IMR-90 (cell line): ENCODE measurements at regions not wholly inside any gene's neighbourhood (a gene's known extent, or its start where the extent isn't known, plus 50 kb on each side); places are given as distances from the start of the nearest gene placed in this dataset.

Experiments used
- ATAC-seq: fragments of 200-7000 bp; cut with Tn5 transposase; 2 replicates; pipeline ENCODE4 v1.9.1; 2020; ENCODE audit warnings: low read depth, mild to moderate bottlenecking, moderate library complexity
- BruUV-seq: library from RNA; stranded (reverse); fragments of 400-500 nt; replicated peaks from 2 replicates; lab custom pipeline; 2021; lab: Mats Ljungman, UMichigan
- CTCF ChIA-PET: fragments of 300-600 bp; formaldehyde crosslinking; extraction: SDS; loops from one replicate; lab custom pipeline; 2021; ENCODE audit warnings: antibody characterized with exemption; lab: Yijun Ruan, JAX
- POLR2A ChIA-PET: fragments of 300-600 bp; sonication (Branson Sonifier 250); formaldehyde crosslinking; loops from one replicate; lab custom pipeline; 2022; ENCODE audit warnings: antibody characterized with exemption; ENCODE audit not compliant: unreplicated experiment; lab: Charles Lee
- DNase-seq: peaks from one replicate; pipeline ENCODE4 v3.0.0; 2013
- H2AFZ ChIP-seq: replicated peaks from 2 replicates; pipeline ENCODE3; 2013; ENCODE audit warnings: low read length, mild to moderate bottlenecking; ENCODE audit not compliant: poor library complexity
- H2AK5ac ChIP-seq: 2 replicates; pipeline ENCODE4 v1.6.1; 2013; ENCODE audit warnings: low read depth, low read length, inconsistent platforms
- H2AK9ac ChIP-seq: replicated peaks from 2 replicates; pipeline ENCODE3; 2013; ENCODE audit warnings: mild to moderate bottlenecking, low read depth, low read length, moderate library complexity; ENCODE audit not compliant: poor library complexity
- H2BK120ac ChIP-seq: 2 replicates; pipeline ENCODE4 v1.6.1; 2013; ENCODE audit warnings: low read depth, low read length, inconsistent platforms
- H2BK15ac ChIP-seq: 3 replicates; pipeline ENCODE4 v1.6.1; 2013; ENCODE audit warnings: low read depth, low read length, inconsistent platforms
- H2BK20ac ChIP-seq: 2 replicates; pipeline ENCODE4 v1.6.1; 2013; ENCODE audit warnings: low read depth, mild to moderate bottlenecking, inconsistent platforms, low read length, moderate library complexity
- H2BK5ac ChIP-seq: 2 replicates; pipeline ENCODE4 v1.6.1; 2013; ENCODE audit warnings: mild to moderate bottlenecking, low read depth, low read length, inconsistent platforms; ENCODE audit not compliant: poor library complexity, severe bottlenecking
- H3K14ac ChIP-seq: replicated peaks from 2 replicates; pipeline ENCODE4 v1.6.1; 2013; ENCODE audit warnings: low read depth, low read length, inconsistent platforms
- H3K18ac ChIP-seq: 2 replicates; pipeline ENCODE4 v1.6.1; 2013; ENCODE audit warnings: low read depth, low read length, control low read depth
- H3K23ac ChIP-seq: 2 replicates; pipeline ENCODE4 v1.6.1; 2013; ENCODE audit warnings: low read depth, low read length, inconsistent platforms
- H3K27ac ChIP-seq: 2 replicates; pipeline ENCODE4 v1.5.1; 2013; ENCODE audit warnings: mild to moderate bottlenecking, control low read depth, low read length; ENCODE audit not compliant: insufficient read depth
- H3K27me3 ChIP-seq: 2 replicates; pipeline ENCODE4 v1.6.1; 2013; ENCODE audit warnings: low read length; ENCODE audit not compliant: control insufficient read depth, insufficient read depth
- H3K36me3 ChIP-seq: 2 replicates; pipeline ENCODE4 v1.6.1; 2013; ENCODE audit warnings: low read length, mixed read lengths; ENCODE audit not compliant: control insufficient read depth, insufficient read depth
- H3K4ac ChIP-seq: 2 replicates; pipeline ENCODE4 v1.6.1; 2013; ENCODE audit warnings: low read depth, low read length, inconsistent platforms
- H3K4me1 ChIP-seq: 2 replicates; pipeline ENCODE4 v1.6.1; 2013; ENCODE audit warnings: low read length, mixed read lengths; ENCODE audit not compliant: control insufficient read depth, insufficient read depth
- H3K4me2 ChIP-seq: 2 replicates; pipeline ENCODE4 v1.6.1; 2013; ENCODE audit warnings: low read depth, mild to moderate bottlenecking, control low read depth, low read length, moderate library complexity
- H3K4me3 ChIP-seq: 2 replicates; pipeline ENCODE4 v1.5.1; 2013; ENCODE audit warnings: low read depth, mild to moderate bottlenecking, control low read depth, low read length, moderate library complexity; ENCODE audit not compliant: insufficient read depth
- H3K56ac ChIP-seq: 2 replicates; pipeline ENCODE4 v1.6.1; 2013; ENCODE audit warnings: low read length, inconsistent platforms; ENCODE audit not compliant: insufficient read depth; ENCODE audit errors: extremely low read depth
- H3K79me1 ChIP-seq, 2 experiments: 2 replicates each; pipeline ENCODE4 v1.6.1; 2013; ENCODE audit warnings: low read length in 2 of 2, inconsistent platforms in 1 of 2, low read depth in 1 of 2
- H3K9ac ChIP-seq: 2 replicates; pipeline ENCODE4 v1.6.1; 2013; ENCODE audit warnings: low read depth, low read length, control low read depth
- H3K9me1 ChIP-seq: 2 replicates; pipeline ENCODE4 v1.6.1; 2013; ENCODE audit warnings: low read length, inconsistent platforms; ENCODE audit not compliant: insufficient read depth
- H3K9me3 ChIP-seq: 2 replicates; pipeline ENCODE4 v1.6.1; 2013; ENCODE audit warnings: low read length; ENCODE audit not compliant: control insufficient read depth, insufficient read depth
- H4K20me1 ChIP-seq: 2 replicates; pipeline ENCODE4 v1.6.1; 2013; ENCODE audit warnings: low read length, inconsistent platforms; ENCODE audit not compliant: insufficient read depth
- H4K5ac ChIP-seq: 2 replicates; pipeline ENCODE4 v1.6.1; 2013; ENCODE audit warnings: mild to moderate bottlenecking, low read depth, low read length, control low read depth
- H4K8ac ChIP-seq, 2 experiments: 2 replicates each; pipeline ENCODE4 v1.6.1; 2013; ENCODE audit warnings: low read depth in 2 of 2, low read length in 2 of 2, control low read depth in 1 of 2, inconsistent platforms in 1 of 2
- H4K91ac ChIP-seq: 2 replicates; pipeline ENCODE4 v1.6.1; 2013; ENCODE audit warnings: low read depth, low read length, inconsistent platforms; ENCODE audit not compliant: insufficient read depth
- BHLHE40 ChIP-seq: fragments of 150-350 bp; IDR thresholded peaks from 2 replicates; pipeline ENCODE4 v1.6.1; 2016; ENCODE audit warnings: mild to moderate bottlenecking, low read depth, low read length
- CEBPB ChIP-seq: IDR thresholded peaks from 2 replicates; pipeline ENCODE4 v1.6.1; 2012; ENCODE audit warnings: low read depth, low read length, improper control_type of control experiment
- CHD1 ChIP-seq: IDR thresholded peaks from 2 replicates; pipeline ENCODE4 v1.6.1; 2012; ENCODE audit warnings: low read depth, low read length, improper control_type of control experiment
- CTCF ChIP-seq: conservative IDR thresholded peaks from 2 replicates; pipeline ENCODE4 v1.5.1; 2012; ENCODE audit warnings: mild to moderate bottlenecking, low read depth, low read length, improper control_type of control experiment
- MAFK ChIP-seq: IDR thresholded peaks from 2 replicates; pipeline ENCODE4 v1.6.1; 2012; ENCODE audit warnings: low read depth, low read length, improper control_type of control experiment
- MAZ ChIP-seq: IDR thresholded peaks from 2 replicates; pipeline ENCODE4 v1.6.1; 2012; ENCODE audit warnings: low read depth, mild to moderate bottlenecking, low read length, improper control_type of control experiment, moderate library complexity, borderline replicate concordance
- MXI1 ChIP-seq: IDR thresholded peaks from 2 replicates; pipeline ENCODE4 v1.6.1; 2012; ENCODE audit warnings: low read depth, mild to moderate bottlenecking, low read length, moderate library complexity, borderline replicate concordance
- NFE2L2 ChIP-seq: fragments of 150-350 bp; IDR thresholded peaks from 2 replicates; pipeline ENCODE4 v1.6.1; 2016; ENCODE audit warnings: low read depth, mild to moderate bottlenecking, low read length
- POLR2A ChIP-seq: IDR thresholded peaks from 2 replicates; pipeline ENCODE4 v1.6.1; 2012; ENCODE audit warnings: mild to moderate bottlenecking, low read depth, low read length
- RAD21 ChIP-seq: IDR thresholded peaks from 2 replicates; pipeline ENCODE4 v1.6.1; 2012; ENCODE audit warnings: low read length, improper control_type of control experiment
- RCOR1 ChIP-seq: IDR thresholded peaks from 2 replicates; pipeline ENCODE4 v1.6.1; 2012; ENCODE audit warnings: mild to moderate bottlenecking, low read length, improper control_type of control experiment; ENCODE audit not compliant: insufficient replicate concordance
- RFX5 ChIP-seq: IDR thresholded peaks from 2 replicates; pipeline ENCODE4 v1.8.0; 2012; ENCODE audit warnings: low read depth, mild to moderate bottlenecking, low read length, moderate library complexity
- USF2 ChIP-seq: fragments of 150-350 bp; IDR thresholded peaks from 2 replicates; pipeline ENCODE4 v1.6.1; 2017; ENCODE audit warnings: mild to moderate bottlenecking, antibody characterized with exemption, low read length, low read depth
- WGBS, 2 experiments: methylation state at CpG; one replicate each; pipeline versions ENCODE4 v1.1.5 to v1.1.7; 2013; ENCODE audit warnings: missing lambda C conversion rate in 2 of 2; ENCODE audit not compliant: insufficient read length in 1 of 2; ENCODE audit errors: extremely low coverage in 2 of 2; 5-methylcytosine and 5-hydroxymethylcytosine counted together
- dilution Hi-C: fragments of 300-500 bp; cut with HindIII; formaldehyde crosslinking; loops from one replicate; pipeline ENCODE4 v1.14.3; 2018; ENCODE audit warnings: low sequenced_read_pairs; ENCODE audit not compliant: unreplicated experiment
- in situ Hi-C: fragments of 300-500 bp; cut with MboI; formaldehyde crosslinking; loops from 3 replicates; pipeline ENCODE4 v1.14.3; 2019; ENCODE audit warnings: low sequenced_read_pairs, inconsistent platforms, mixed read lengths
- intact Hi-C: fragments of 100-400 bp; cut with micrococcal nuclease; formaldehyde crosslinking; loops from 2 replicates; pipeline ENCODE4 v1.10.0; 2022

- Histone ChIP-seq H4K91ac (no peak overlapping the region), H2BK20ac (no peak overlapping the region), H3K9me3 (peaks cover 14% of the 10 kb centered on the region), H4K5ac (no peak overlapping the region), H3K56ac (no peak overlapping the region), H3K9ac (no peak overlapping the region), H3K4me1 (no peaks in the 10 kb centered on the region), H2BK120ac (no peak overlapping the region), H2AK9ac (no peak overlapping the region), H3K4me3 (no peak overlapping the region), H3K18ac (no peak overlapping the region), H3K27me3 (no peaks in the 10 kb centered on the region), H2BK5ac (no peak overlapping the region), H2AK5ac (no peak overlapping the region), H4K8ac (no peak overlapping the region), H3K36me3 (no peaks in the 10 kb centered on the region), H2BK15ac (no peak overlapping the region), H3K27ac (no peak overlapping the region), H3K4ac (no peak overlapping the region), H2AFZ (no peak overlapping the region), H3K14ac (no peak overlapping the region), H3K79me1 (no peaks in the 10 kb centered on the region), H3K9me1 (no peaks in the 10 kb centered on the region), H3K23ac (no peak overlapping the region), H4K20me1 (no peaks in the 10 kb centered on the region), H3K4me2 (no peak overlapping the region)
- BruUV-seq, result no TSS peak
- DNase-seq, result no peak
- dilution Hi-C loops, result no loop called here
- intact Hi-C loops, result no loop called here
- TF ChIP-seq CHD1 (no peak), BHLHE40 (no peak), RFX5 (no peak), CEBPB (no peak), POLR2A (no peak), RAD21 (no peak), CTCF (no peak), RCOR1 (no peak), MAFK (no peak), MAZ (no peak), NFE2L2 (no peak), USF2 (no peak), MXI1 (no peak)
- WGBS, 2 experiments, result no CpG with 5 or more reads among the region's 4 CpGs
- ChIA-PET POLR2A (no interaction called here), CTCF (interaction anchor here (0.6 kb wide), 1 partner anchor 69 kb away, joined by 5 read pairs; no protein-coding TSS in a partner anchor)
- ATAC-seq, result no peak
- in situ Hi-C loops, result no loop called here
Measured at GRCh38 chr5:4205398-4205797, 609.8 kb downstream of the IRX1 start.
